ENCODE measurements at regions not wholly inside any gene's neighbourhood (a gene's known extent, or its start where the extent isn't known, plus 50 kb on each side); places are given as distances from the start of the nearest gene placed in this dataset.
A peak's percentile ranks its signal among the peaks of the same experiment; 100 is the strongest.

DNA sequence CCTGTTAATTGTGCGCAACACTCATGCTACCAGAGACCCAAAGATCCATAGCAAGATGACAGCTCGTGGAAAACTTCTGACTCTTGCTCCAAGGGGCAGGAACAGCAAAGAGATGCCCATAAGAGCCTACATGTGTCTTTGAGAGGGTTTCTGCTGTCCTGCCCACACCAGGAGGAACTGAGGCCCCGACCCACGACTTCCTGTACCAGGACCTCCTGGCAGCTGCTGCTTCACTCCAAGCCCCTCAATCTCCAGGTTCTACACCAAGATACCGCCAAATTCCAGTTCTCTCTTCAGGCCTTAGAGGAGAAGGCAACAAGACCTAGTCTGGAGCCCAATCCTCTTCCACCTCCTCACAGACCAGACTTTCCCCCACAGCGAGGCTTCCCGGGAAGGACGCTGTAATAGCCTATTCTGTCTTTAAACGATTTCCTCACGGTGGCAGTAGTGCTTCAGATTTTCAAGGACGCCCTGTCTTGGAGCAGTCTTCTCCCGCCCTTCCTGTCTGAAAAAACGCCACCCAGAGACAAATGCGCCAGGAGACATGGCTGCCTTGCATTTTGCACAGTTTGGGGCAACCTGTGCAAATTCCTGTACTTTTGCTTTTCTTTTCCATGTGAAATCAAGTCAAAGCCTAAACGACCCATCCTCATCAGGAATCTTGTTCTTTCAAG lies 230.2 kb upstream of the STK26 start:
- peak overlapping the region in 2 of 3 donors; percentile 71 to 77 for H3K4me3 ChIP-seq (ENCODE audit: low read depth in 1 of 3, low read length in 3 of 3)
- H3K27ac ChIP-seq (ENCODE audit: low read depth in 1 of 2, low read length in 2 of 2), result peak overlapping the region in 1 of 2 donors; percentile 13
- WGBS, result 93% methylated on average over 15 of the region's 15 CpGs

More for the DNA sequence above, 230.2 kb upstream of the STK26 start:
- no peaks in the 10 kb centered on the region for H3K9me3 ChIP-seq (ENCODE audit: control insufficient read depth in 4 of 4, low read length in 3 of 4)
- peaks cover 0 to 2% (median 0%) of the 10 kb centered on the region in 4 donors for H3K36me3 ChIP-seq (ENCODE audit: control insufficient read depth in 4 of 4, insufficient read depth in 3 of 4, low read depth in 1 of 4, low read length in 3 of 4)
- TF ChIP-seq HNF4A (conservative IDR thresholded peaks at IDR 0.05) (no peak), JUND (IDR thresholded peaks at IDR 0.05) (no peak), SP1 (IDR thresholded peaks at IDR 0.05) (peak; percentile 63), RAD21 (IDR thresholded peaks at IDR 0.05) (peak in 1 of 2 donors; percentile 88), RXRA (IDR thresholded peaks at IDR 0.05) (peak in 1 of 2 donors; percentile 35), FOXA1 (IDR thresholded peaks at IDR 0.05) (no peak), EGR1 (IDR thresholded peaks at IDR 0.05; ENCODE audit: low read depth in 2 of 2) (no peak), TAF1 (conservative IDR thresholded peaks at IDR 0.05) (no peak), HNF4G (IDR thresholded peaks at IDR 0.05) (no peak), NR2F2 (IDR thresholded peaks at IDR 0.05) (no peak), YY1 (IDR thresholded peaks at IDR 0.05) (no peak), GABPA (IDR thresholded peaks at IDR 0.05 in 1 of 2, conservative IDR thresholded peaks at IDR 0.05 in 1 of 2) (no peak), FOXA2 (IDR thresholded peaks at IDR 0.05) (no peak)
- TF ChIP-seq, protein P1, sequence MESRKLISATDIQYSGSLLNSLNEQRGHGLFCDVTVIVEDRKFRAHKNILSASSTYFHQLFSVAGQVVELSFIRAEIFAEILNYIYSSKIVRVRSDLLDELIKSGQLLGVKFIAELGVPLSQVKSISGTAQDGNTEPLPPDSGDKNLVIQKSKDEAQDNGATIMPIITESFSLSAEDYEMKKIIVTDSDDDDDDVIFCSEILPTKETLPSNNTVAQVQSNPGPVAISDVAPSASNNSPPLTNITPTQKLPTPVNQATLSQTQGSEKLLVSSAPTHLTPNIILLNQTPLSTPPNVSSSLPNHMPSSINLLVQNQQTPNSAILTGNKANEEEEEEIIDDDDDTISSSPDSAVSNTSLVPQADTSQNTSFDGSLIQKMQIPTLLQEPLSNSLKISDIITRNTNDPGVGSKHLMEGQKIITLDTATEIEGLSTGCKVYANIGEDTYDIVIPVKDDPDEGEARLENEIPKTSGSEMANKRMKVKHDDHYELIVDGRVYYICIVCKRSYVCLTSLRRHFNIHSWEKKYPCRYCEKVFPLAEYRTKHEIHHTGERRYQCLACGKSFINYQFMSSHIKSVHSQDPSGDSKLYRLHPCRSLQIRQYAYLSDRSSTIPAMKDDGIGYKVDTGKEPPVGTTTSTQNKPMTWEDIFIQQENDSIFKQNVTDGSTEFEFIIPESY (IDR thresholded peaks at IDR 0.05), result no peak
- TF ChIP-seq, protein P2, sequence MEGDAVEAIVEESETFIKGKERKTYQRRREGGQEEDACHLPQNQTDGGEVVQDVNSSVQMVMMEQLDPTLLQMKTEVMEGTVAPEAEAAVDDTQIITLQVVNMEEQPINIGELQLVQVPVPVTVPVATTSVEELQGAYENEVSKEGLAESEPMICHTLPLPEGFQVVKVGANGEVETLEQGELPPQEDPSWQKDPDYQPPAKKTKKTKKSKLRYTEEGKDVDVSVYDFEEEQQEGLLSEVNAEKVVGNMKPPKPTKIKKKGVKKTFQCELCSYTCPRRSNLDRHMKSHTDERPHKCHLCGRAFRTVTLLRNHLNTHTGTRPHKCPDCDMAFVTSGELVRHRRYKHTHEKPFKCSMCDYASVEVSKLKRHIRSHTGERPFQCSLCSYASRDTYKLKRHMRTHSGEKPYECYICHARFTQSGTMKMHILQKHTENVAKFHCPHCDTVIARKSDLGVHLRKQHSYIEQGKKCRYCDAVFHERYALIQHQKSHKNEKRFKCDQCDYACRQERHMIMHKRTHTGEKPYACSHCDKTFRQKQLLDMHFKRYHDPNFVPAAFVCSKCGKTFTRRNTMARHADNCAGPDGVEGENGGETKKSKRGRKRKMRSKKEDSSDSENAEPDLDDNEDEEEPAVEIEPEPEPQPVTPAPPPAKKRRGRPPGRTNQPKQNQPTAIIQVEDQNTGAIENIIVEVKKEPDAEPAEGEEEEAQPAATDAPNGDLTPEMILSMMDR (IDR thresholded peaks at IDR 0.05; ENCODE audit: low read depth, low read length, missing input control), result peak; percentile 40
- TF ChIP-seq, protein P3, sequence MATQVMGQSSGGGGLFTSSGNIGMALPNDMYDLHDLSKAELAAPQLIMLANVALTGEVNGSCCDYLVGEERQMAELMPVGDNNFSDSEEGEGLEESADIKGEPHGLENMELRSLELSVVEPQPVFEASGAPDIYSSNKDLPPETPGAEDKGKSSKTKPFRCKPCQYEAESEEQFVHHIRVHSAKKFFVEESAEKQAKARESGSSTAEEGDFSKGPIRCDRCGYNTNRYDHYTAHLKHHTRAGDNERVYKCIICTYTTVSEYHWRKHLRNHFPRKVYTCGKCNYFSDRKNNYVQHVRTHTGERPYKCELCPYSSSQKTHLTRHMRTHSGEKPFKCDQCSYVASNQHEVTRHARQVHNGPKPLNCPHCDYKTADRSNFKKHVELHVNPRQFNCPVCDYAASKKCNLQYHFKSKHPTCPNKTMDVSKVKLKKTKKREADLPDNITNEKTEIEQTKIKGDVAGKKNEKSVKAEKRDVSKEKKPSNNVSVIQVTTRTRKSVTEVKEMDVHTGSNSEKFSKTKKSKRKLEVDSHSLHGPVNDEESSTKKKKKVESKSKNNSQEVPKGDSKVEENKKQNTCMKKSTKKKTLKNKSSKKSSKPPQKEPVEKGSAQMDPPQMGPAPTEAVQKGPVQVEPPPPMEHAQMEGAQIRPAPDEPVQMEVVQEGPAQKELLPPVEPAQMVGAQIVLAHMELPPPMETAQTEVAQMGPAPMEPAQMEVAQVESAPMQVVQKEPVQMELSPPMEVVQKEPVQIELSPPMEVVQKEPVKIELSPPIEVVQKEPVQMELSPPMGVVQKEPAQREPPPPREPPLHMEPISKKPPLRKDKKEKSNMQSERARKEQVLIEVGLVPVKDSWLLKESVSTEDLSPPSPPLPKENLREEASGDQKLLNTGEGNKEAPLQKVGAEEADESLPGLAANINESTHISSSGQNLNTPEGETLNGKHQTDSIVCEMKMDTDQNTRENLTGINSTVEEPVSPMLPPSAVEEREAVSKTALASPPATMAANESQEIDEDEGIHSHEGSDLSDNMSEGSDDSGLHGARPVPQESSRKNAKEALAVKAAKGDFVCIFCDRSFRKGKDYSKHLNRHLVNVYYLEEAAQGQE (IDR thresholded peaks at IDR 0.05), result no peak
- TF ChIP-seq, protein P4, sequence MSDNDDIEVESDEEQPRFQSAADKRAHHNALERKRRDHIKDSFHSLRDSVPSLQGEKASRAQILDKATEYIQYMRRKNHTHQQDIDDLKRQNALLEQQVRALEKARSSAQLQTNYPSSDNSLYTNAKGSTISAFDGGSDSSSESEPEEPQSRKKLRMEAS (IDR thresholded peaks at IDR 0.05), result no peak
- TF ChIP-seq, protein P5, sequence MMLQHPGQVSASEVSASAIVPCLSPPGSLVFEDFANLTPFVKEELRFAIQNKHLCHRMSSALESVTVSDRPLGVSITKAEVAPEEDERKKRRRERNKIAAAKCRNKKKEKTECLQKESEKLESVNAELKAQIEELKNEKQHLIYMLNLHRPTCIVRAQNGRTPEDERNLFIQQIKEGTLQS (IDR thresholded peaks at IDR 0.05), result peak; percentile 64
- no peak for DNase-seq (ENCODE audit: low spot score)
- H3K4me1 ChIP-seq (ENCODE audit: control insufficient read depth in 4 of 4, insufficient read depth in 4 of 4, low read length in 3 of 4), result peaks cover 0 to 35% (median 22%) of the 10 kb centered on the region in 4 donors
- peaks cover 0 to 3% (median 0%) of the 10 kb centered on the region in 4 donors for H3K27me3 ChIP-seq (ENCODE audit: control insufficient read depth in 4 of 4, insufficient read depth in 4 of 4, low read length in 3 of 4)
- H3K9ac ChIP-seq (ENCODE audit: low read depth in 1 of 2, low read length in 2 of 2), result peak overlapping the region in 1 of 2 donors; percentile 44

Measured in liver (tissue), 8 donors.